Ovary (tissue), 3 donors: ENCODE measurements at regions not wholly inside any gene's neighbourhood (a gene's known extent, or its start where the extent isn't known, plus 50 kb on each side); places are given as distances from the start of the nearest gene placed in this dataset.

Experiments
- EP300 ChIP-seq: sonication (generic); formaldehyde crosslinking; IDR thresholded peaks from one replicate; pipeline ENCODE4 v1.6.1; 2017; ENCODE audit warnings: antibody characterized with exemption
- TF ChIP-seq, protein P1 (sequence below), 3 donors: fragments of 450-650 bp in 2 of 3; fragments of 200-600 bp in 1 of 3; IDR thresholded peaks; one replicate each; pipeline versions ENCODE4 v1.5.1 to v1.8.0; 2016 to 2022; ENCODE audit warnings: antibody characterized with exemption in 3 of 3, mild to moderate bottlenecking in 1 of 3
- donor health status: DM: no; HTN: no; CAD: no.

DNA sequence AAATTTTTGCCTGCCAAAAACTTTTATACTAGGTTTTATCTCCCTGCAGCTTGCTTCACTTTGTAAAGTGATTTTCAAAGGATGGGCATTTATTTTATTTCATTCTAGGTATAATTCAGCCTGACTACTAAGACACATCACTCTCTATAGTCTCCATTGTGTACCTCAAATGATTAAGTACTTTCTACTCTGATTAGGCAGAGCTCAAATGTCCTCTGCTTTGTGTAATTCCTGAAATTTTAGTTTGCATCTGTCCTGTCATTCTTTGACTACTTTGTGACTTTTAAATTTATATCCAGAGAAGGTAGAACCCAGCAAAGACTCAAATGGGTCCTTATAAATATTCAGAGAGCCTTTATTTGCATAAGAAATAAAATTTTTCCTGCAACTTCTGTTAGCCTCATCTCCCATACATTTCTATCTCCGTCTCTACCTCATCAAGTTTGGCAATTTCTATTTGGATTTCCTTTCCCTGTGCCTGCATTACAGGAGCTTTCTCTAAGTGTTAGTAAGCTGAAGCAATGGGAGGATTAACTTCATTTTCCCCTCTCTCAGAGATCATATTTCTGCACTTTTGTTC is 1038.0 kb upstream of the ATXN8OS start:
- TF ChIP-seq EP300 = no peak
- TF ChIP-seq, protein P1, sequence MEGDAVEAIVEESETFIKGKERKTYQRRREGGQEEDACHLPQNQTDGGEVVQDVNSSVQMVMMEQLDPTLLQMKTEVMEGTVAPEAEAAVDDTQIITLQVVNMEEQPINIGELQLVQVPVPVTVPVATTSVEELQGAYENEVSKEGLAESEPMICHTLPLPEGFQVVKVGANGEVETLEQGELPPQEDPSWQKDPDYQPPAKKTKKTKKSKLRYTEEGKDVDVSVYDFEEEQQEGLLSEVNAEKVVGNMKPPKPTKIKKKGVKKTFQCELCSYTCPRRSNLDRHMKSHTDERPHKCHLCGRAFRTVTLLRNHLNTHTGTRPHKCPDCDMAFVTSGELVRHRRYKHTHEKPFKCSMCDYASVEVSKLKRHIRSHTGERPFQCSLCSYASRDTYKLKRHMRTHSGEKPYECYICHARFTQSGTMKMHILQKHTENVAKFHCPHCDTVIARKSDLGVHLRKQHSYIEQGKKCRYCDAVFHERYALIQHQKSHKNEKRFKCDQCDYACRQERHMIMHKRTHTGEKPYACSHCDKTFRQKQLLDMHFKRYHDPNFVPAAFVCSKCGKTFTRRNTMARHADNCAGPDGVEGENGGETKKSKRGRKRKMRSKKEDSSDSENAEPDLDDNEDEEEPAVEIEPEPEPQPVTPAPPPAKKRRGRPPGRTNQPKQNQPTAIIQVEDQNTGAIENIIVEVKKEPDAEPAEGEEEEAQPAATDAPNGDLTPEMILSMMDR (IDR thresholded peaks at IDR 0.05) = no peak
